Endodermal cell (in vitro differentiated cells): ENCODE measurements at regions not wholly inside any gene's neighbourhood (a gene's known extent, or its start where the extent isn't known, plus 50 kb on each side); places are given as distances from the start of the nearest gene placed in this dataset.

Experiments used
- DNase-seq: peaks from one replicate; pipeline ENCODE4 v3.0.0-alpha.2; 2017
- H3K27ac ChIP-seq: 2 replicates; pipeline ENCODE4 v1.5.1; 2013; ENCODE audit warnings: mild to moderate bottlenecking, low read depth, low read length, moderate library complexity
- H3K27me3 ChIP-seq: 2 replicates; pipeline ENCODE4 v1.6.1; 2013; ENCODE audit warnings: mild to moderate bottlenecking, low read length, moderate library complexity; ENCODE audit not compliant: insufficient read depth, control insufficient read depth, poor library complexity, severe bottlenecking
- H3K36me3 ChIP-seq: 2 replicates; pipeline ENCODE4 v1.7.0; 2013; ENCODE audit warnings: mild to moderate bottlenecking, low read length, moderate library complexity; ENCODE audit not compliant: control insufficient read depth, insufficient read depth
- H3K4me1 ChIP-seq: one replicate; pipeline ENCODE4 v1.7.0; 2013; ENCODE audit warnings: low read length; ENCODE audit not compliant: control insufficient read depth, insufficient read depth
- H3K4me3 ChIP-seq: 2 replicates; pipeline ENCODE4 v1.5.1; 2013; ENCODE audit warnings: mild to moderate bottlenecking, low read length, moderate library complexity
- H3K9ac ChIP-seq: 2 replicates; pipeline ENCODE4 v1.6.1; 2013; ENCODE audit warnings: mild to moderate bottlenecking, low read length, moderate library complexity; ENCODE audit not compliant: poor library complexity, severe bottlenecking; ENCODE audit errors: extremely low read depth
- H3K9me3 ChIP-seq: 2 replicates; pipeline ENCODE4 v1.6.1; 2013; ENCODE audit warnings: mild to moderate bottlenecking, low read length, moderate library complexity; ENCODE audit not compliant: control insufficient read depth
- H3K27ac Mint-ChIP-seq: 2 replicates; pipeline ENCODE4 v1.8.0; 2020; ENCODE audit warnings: mixed read lengths
- H3K27me3 Mint-ChIP-seq: 2 replicates; pipeline ENCODE4 v1.8.0; 2021; ENCODE audit warnings: mild to moderate bottlenecking, mixed read lengths; ENCODE audit not compliant: insufficient read depth
- H3K36me3 Mint-ChIP-seq: 2 replicates; pipeline ENCODE4 v1.8.0; 2020; ENCODE audit warnings: low read depth, mixed read lengths
- H3K4me1 Mint-ChIP-seq: 2 replicates; pipeline ENCODE4 v1.8.0; 2020; ENCODE audit warnings: mixed read lengths
- H3K4me3 Mint-ChIP-seq: 2 replicates; pipeline ENCODE4 v1.8.0; 2020; ENCODE audit warnings: mild to moderate bottlenecking, moderate library complexity, mixed read lengths
- H3K9me3 Mint-ChIP-seq: 2 replicates; pipeline ENCODE4 v1.8.0; 2020; ENCODE audit warnings: mild to moderate bottlenecking, mixed read lengths
- WGBS, 2 experiments: methylation state at CpG; one replicate each; pipeline versions ENCODE4 v1.1.5 to v1.1.7; 2013; ENCODE audit warnings: missing lambda C conversion rate in 2 of 2, mixed read lengths in 1 of 2; ENCODE audit not compliant: insufficient coverage in 1 of 2, insufficient read length in 1 of 2; 5-methylcytosine and 5-hydroxymethylcytosine counted together
- TF ChIP-seq, protein P1 (sequence below): fragments of 200-600 bp; sonication (generic); conservative IDR thresholded peaks from 2 replicates; pipeline ENCODE4 v1.5.0; 2021; ENCODE audit warnings: antibody characterized with exemption, mild to moderate bottlenecking

DNA sequence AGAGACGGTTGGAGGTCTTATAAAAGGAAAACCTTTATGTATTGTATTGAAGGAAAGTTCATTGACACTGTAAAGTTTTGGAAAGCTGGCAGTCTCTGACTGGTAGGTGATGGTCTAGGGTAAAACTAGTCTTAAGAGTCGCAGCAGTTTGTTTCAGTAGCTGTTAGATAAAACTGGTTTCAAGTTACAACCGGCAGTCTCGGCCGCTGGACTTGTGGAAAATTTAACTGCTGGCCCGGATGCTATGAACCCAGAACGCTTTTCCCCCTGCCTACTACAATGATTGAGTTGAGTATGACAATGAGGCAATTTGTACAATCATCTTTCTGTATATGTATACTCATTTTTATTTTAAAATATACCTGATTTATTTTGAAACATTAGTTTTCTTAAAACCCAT is 1426.9 kb downstream of the AACS start:
- no peaks in the 10 kb centered on the region for H3K4me1 Mint-ChIP-seq
- Histone ChIP-seq H3K9me3 (peaks cover 6% of the 10 kb centered on the region), H3K4me3 (no peak overlapping the region), H3K9ac (no peak overlapping the region), H3K36me3 (no peaks in the 10 kb centered on the region), H3K4me1 (no peaks in the 10 kb centered on the region), H3K27ac (no peak overlapping the region), H3K27me3 (no peaks in the 10 kb centered on the region)
- 83 to 100% methylated on average over 2 to 7 of the region's 7 CpGs for WGBS, 2 experiments
- TF ChIP-seq, protein P1, sequence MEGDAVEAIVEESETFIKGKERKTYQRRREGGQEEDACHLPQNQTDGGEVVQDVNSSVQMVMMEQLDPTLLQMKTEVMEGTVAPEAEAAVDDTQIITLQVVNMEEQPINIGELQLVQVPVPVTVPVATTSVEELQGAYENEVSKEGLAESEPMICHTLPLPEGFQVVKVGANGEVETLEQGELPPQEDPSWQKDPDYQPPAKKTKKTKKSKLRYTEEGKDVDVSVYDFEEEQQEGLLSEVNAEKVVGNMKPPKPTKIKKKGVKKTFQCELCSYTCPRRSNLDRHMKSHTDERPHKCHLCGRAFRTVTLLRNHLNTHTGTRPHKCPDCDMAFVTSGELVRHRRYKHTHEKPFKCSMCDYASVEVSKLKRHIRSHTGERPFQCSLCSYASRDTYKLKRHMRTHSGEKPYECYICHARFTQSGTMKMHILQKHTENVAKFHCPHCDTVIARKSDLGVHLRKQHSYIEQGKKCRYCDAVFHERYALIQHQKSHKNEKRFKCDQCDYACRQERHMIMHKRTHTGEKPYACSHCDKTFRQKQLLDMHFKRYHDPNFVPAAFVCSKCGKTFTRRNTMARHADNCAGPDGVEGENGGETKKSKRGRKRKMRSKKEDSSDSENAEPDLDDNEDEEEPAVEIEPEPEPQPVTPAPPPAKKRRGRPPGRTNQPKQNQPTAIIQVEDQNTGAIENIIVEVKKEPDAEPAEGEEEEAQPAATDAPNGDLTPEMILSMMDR = no peak
- no peak for DNase-seq
- no peaks in the 10 kb centered on the region for H3K36me3 Mint-ChIP-seq
- no peak overlapping the region for H3K27ac Mint-ChIP-seq
- peaks cover 11% of the 10 kb centered on the region for H3K9me3 Mint-ChIP-seq
- H3K27me3 Mint-ChIP-seq = no peaks in the 10 kb centered on the region
- H3K4me3 Mint-ChIP-seq = no peak overlapping the region

DNA sequence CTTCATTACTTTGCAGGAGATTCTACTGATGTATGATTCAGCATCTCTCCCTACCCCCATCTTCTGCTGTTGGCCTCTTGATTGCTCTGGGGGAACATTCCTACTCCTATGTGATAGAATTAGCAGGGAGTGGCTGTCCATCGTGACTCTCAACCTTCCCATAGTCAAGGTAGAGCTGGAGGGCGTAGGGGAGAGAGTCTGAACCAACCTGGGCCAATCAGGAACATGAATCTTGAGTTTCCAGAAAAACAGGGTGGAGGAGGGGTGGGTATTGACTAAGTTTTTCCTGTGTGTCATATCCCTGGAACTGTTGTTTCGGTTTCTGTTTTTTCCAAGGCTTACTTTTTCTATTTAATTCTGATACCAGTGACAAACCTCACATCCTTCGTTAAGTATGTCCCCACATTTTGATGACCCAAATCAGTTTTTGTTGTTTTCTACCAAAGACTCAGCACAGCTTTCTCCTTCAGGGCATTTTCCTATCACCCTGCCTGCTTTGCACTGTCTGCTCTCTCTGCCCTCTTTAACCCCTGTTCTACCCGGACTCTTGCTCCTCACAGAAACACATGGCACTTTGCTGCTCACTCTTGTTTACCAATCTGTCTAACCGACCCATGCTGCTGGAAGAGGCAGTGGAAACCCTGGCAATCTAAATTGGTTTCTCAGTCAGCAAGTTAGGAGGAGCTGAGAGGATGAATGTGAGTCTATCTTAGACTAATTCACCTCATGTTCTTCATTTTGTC is 1428.3 kb downstream of the AACS start:
- TF ChIP-seq, protein P1 = no peak
- Histone ChIP-seq H3K9me3 (peaks cover 6% of the 10 kb centered on the region), H3K4me3 (no peak overlapping the region), H3K4me1 (no peaks in the 10 kb centered on the region), H3K27ac (no peak overlapping the region), H3K36me3 (no peaks in the 10 kb centered on the region), H3K27me3 (no peaks in the 10 kb centered on the region), H3K9ac (no peak overlapping the region)
- H3K27ac Mint-ChIP-seq = peak overlapping the region; percentile 26
- WGBS, 2 experiments = 84 to 96% methylated on average over 3 to 6 of the region's 6 CpGs
- no peaks in the 10 kb centered on the region for H3K27me3 Mint-ChIP-seq
- H3K9me3 Mint-ChIP-seq = peaks cover 11% of the 10 kb centered on the region
- H3K4me1 Mint-ChIP-seq = no peaks in the 10 kb centered on the region
- DNase-seq = no peak
- no peaks in the 10 kb centered on the region for H3K36me3 Mint-ChIP-seq
- no peak overlapping the region for H3K4me3 Mint-ChIP-seq

DNA sequence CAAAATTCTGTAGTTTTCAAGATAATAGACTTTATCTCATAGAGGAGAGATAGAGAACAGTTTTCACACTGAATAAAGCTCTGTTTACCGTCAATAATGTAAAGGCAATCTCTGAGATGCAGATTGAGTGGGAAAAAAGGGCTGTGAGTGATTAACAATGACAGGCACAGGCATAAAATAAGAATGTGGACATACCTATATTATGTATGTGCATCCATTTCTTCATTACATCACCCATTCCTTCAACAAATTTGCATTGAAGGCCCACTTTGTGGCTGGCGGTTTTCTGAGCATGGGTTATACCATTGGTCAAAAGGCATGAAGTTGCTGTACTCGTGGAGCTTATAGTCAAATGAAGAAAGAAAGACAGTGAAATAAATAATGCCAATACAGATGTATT is 1431.0 kb downstream of the AACS start:
- no peak overlapping the region for H3K4me3 Mint-ChIP-seq
- no peak overlapping the region for H3K27ac Mint-ChIP-seq
- DNase-seq = no peak
- no peaks in the 10 kb centered on the region for H3K4me1 Mint-ChIP-seq
- Histone ChIP-seq H3K4me1 (no peaks in the 10 kb centered on the region), H3K9ac (no peak overlapping the region), H3K36me3 (no peaks in the 10 kb centered on the region), H3K4me3 (no peak overlapping the region), H3K9me3 (no peaks in the 10 kb centered on the region), H3K27me3 (no peaks in the 10 kb centered on the region), H3K27ac (no peak overlapping the region)
- peaks cover 2% of the 10 kb centered on the region for H3K9me3 Mint-ChIP-seq
- 90 to 100% methylated on average over 2 to 3 of the region's 3 CpGs for WGBS, 2 experiments
- TF ChIP-seq, protein P1 = no peak
- H3K36me3 Mint-ChIP-seq = no peaks in the 10 kb centered on the region
- H3K27me3 Mint-ChIP-seq = no peaks in the 10 kb centered on the region
